Uterus (tissue), 3 donors: ENCODE measurements at regions not wholly inside any gene's neighbourhood (a gene's known extent, or its start where the extent isn't known, plus 50 kb on each side); places are given as distances from the start of the nearest gene placed in this dataset.

Source experiments
- DNase-seq, 2 donors: peaks; one replicate each; pipeline ENCODE4 v3.0.0-alpha.2; 2019 to 2020
- H3K27ac ChIP-seq, 2 donors: fragments of 200-600 bp; sonication (generic); 1 replicate in 1 of 2; 2 replicates in 1 of 2; pipeline ENCODE4 v1.5.1; 2016 to 2018
- H3K27me3 ChIP-seq, 2 donors: fragments of 200-600 bp; sonication (generic); one replicate each; pipeline ENCODE4 v1.5.1; 2018 to 2019; ENCODE audit warnings: control low read depth in 1 of 2
- H3K36me3 ChIP-seq, 2 donors: fragments of 200-600 bp; sonication (generic); one replicate each; pipeline ENCODE4 v1.5.1; 2019; ENCODE audit warnings: control low read depth in 1 of 2
- H3K4me1 ChIP-seq, 2 donors: fragments of 200-600 bp; sonication (generic); one replicate each; pipeline ENCODE4 v1.5.1; 2018 to 2019; ENCODE audit warnings: control low read depth in 1 of 2
- H3K4me3 ChIP-seq, 2 donors: fragments of 200-600 bp; sonication (generic); 1 replicate in 1 of 2; 2 replicates in 1 of 2; pipeline ENCODE4 v1.5.1; 2018 to 2019; ENCODE audit warnings: mild to moderate bottlenecking in 1 of 2
- H3K9me3 ChIP-seq, 2 donors: fragments of 200-600 bp; sonication (generic); one replicate each; pipeline ENCODE4 v1.5.1; 2019; ENCODE audit warnings: control low read depth in 1 of 2
- CTCF ChIP-seq, 4 experiments: fragments of 200-600 bp in 2 of 4; fragments of 450-650 bp in 2 of 4; sonication (generic) in 2 of 4; IDR thresholded peaks; one replicate each; pipeline ENCODE4 v1.5.1; 2016 to 2019; ENCODE audit warnings: antibody characterized with exemption in 4 of 4, mild to moderate bottlenecking in 2 of 4, moderate library complexity in 1 of 4
- POLR2A ChIP-seq, 2 donors: fragments of 450-650 bp; IDR thresholded peaks; one replicate each; pipeline ENCODE4 v1.6.1; 2016; ENCODE audit warnings: antibody characterized with exemption in 2 of 2, mild to moderate bottlenecking in 1 of 2, moderate library complexity in 1 of 2
- intact Hi-C: fragments of 100-400 bp; cut with DNase I; formaldehyde crosslinking; loops from one replicate; pipeline ENCODE4 v1.15.1; 2023; ENCODE audit warnings: low total_unique reads
- donor health status: DM: yes; HTN: yes; CAD: no.

- no peaks in the 10 kb centered on the region for H3K27me3 ChIP-seq
- intact Hi-C loops = no loop called here
- H3K27ac ChIP-seq = no peak overlapping the region
These were observed 775.4 kb downstream of the MTRR start for GRCh38 chr5:8644377-8644776.

GRCh38 chr5:8647111-8647510, 778.2 kb downstream of the MTRR start:
- no peaks in the 10 kb centered on the region for H3K27me3 ChIP-seq
- no peaks in the 10 kb centered on the region for H3K36me3 ChIP-seq
- no peak overlapping the region for H3K4me3 ChIP-seq
- H3K4me1 ChIP-seq = no peaks in the 10 kb centered on the region
- no peak for TF ChIP-seq POLR2A (IDR thresholded peaks at IDR 0.05)
- no peak for TF ChIP-seq CTCF (IDR thresholded peaks at IDR 0.05)
- DNase-seq = no peak
- no peaks in the 10 kb centered on the region for H3K9me3 ChIP-seq
- intact Hi-C loops = no loop called here
- H3K27ac ChIP-seq = no peak overlapping the region

More at GRCh38 chr5:8644377-8644776, 775.4 kb downstream of the MTRR start:
- H3K4me1 ChIP-seq = no peaks in the 10 kb centered on the region
- no peak overlapping the region for H3K4me3 ChIP-seq
- no peak for TF ChIP-seq CTCF (IDR thresholded peaks at IDR 0.05)
- TF ChIP-seq POLR2A (IDR thresholded peaks at IDR 0.05) = no peak
- no peak for DNase-seq
- H3K36me3 ChIP-seq = no peaks in the 10 kb centered on the region
- no peaks in the 10 kb centered on the region for H3K9me3 ChIP-seq

DNA sequence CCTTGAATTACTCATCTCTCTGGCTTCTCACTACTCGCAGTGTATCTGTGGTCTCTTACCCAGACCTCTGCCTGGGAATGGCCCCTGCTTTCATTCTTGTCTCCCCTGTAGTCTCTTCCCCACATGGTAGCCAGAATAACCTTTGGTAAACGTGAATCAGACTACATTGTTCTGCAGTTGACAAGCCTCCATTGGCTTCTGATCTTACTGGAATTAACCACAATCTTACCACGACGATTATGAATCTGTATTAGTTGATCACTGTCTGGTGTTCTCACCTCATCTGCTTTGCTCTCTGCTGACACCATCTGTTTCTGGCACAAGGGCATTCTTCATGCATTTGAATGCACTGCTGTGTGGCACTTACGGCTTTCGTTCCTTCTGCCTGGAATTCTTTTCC, 781.2 kb downstream of the MTRR start:
- TF ChIP-seq POLR2A (IDR thresholded peaks at IDR 0.05) (no peak), CTCF (IDR thresholded peaks at IDR 0.05) (no peak)
- Histone ChIP-seq H3K4me3 (no peak overlapping the region), H3K27ac (no peak overlapping the region), H3K36me3 (no peaks in the 10 kb centered on the region), H3K9me3 (no peaks in the 10 kb centered on the region), H3K4me1 (no peaks in the 10 kb centered on the region), H3K27me3 (no peaks in the 10 kb centered on the region)
- no peak for DNase-seq
- intact Hi-C loops = no loop called here

GRCh38 chr5:8660133-8660893, 791.4 kb downstream of the MTRR start:
- H3K4me1 ChIP-seq = no peaks in the 10 kb centered on the region
- H3K27ac ChIP-seq = no peak overlapping the region
- H3K9me3 ChIP-seq = no peaks in the 10 kb centered on the region
- TF ChIP-seq POLR2A (IDR thresholded peaks at IDR 0.05) (no peak), CTCF (IDR thresholded peaks at IDR 0.05) (no peak)
- intact Hi-C loops = no loop called here
- H3K27me3 ChIP-seq = no peaks in the 10 kb centered on the region
- no peaks in the 10 kb centered on the region for H3K36me3 ChIP-seq
- DNase-seq = no peak
- no peak overlapping the region for H3K4me3 ChIP-seq

DNA sequence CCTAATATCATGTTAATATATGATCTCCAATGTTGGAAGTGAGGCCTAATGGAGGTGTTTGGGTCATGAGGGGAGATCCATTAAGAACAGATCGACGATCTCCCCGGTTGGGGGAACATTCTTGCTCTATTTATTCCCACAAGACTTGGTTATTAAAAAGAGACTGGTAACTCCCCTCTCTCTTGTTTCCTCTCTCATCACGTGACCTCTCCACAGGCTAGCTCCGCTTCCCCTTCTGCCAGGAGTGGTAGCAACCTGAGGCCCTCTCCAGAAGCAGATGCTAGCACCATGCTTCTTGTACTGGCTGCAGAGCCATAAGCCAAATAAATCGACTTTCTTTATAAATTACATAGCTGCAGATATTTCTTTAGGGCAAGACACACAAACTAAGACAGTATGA, 794.4 kb downstream of the MTRR start:
- DNase-seq = no peak
- Histone ChIP-seq H3K4me1 (no peaks in the 10 kb centered on the region), H3K27ac (no peak overlapping the region), H3K9me3 (no peaks in the 10 kb centered on the region), H3K27me3 (no peaks in the 10 kb centered on the region), H3K36me3 (no peaks in the 10 kb centered on the region), H3K4me3 (no peak overlapping the region)
- TF ChIP-seq CTCF (IDR thresholded peaks at IDR 0.05) (no peak), POLR2A (IDR thresholded peaks at IDR 0.05) (no peak)
- intact Hi-C loops = no loop called here
